Endothelial cell of umbilical vein (primary cell): ENCODE measurements at regions not wholly inside any gene's neighbourhood (a gene's known extent, or its start where the extent isn't known, plus 50 kb on each side); places are given as distances from the start of the nearest gene placed in this dataset.

Experiments
- EZH2 ChIP-seq: IDR thresholded peaks from 2 replicates; pipeline ENCODE4 v1.6.1; 2012; ENCODE audit warnings: borderline replicate concordance, low read depth, mild to moderate bottlenecking, moderate library complexity, low read length, inconsistent platforms; ENCODE audit not compliant: severe bottlenecking
- FOS ChIP-seq: IDR thresholded peaks from 2 replicates; pipeline ENCODE4 v1.6.1; 2011; ENCODE audit warnings: mild to moderate bottlenecking, low read length, moderate library complexity, borderline replicate concordance; ENCODE audit not compliant: insufficient read depth
- GATA2 ChIP-seq: IDR thresholded peaks from 2 replicates; pipeline ENCODE4 v1.7.0; 2011; ENCODE audit warnings: low read depth, mild to moderate bottlenecking, moderate library complexity, mixed read lengths, low read length; ENCODE audit not compliant: insufficient read length, insufficient read depth
- JUN ChIP-seq: IDR thresholded peaks from 2 replicates; pipeline ENCODE4 v1.6.1; 2011; ENCODE audit warnings: borderline replicate concordance, low read depth; ENCODE audit not compliant: insufficient read length, insufficient read depth
- MAX ChIP-seq: IDR thresholded peaks from 2 replicates; pipeline ENCODE4 v1.6.1; 2011; ENCODE audit not compliant: insufficient read depth, insufficient read length
- MYC ChIP-seq: IDR thresholded peaks from one replicate; pipeline ENCODE4 v1.6.1; 2011; ENCODE audit warnings: mild to moderate bottlenecking, low read depth, low read length
- POLR2A ChIP-seq: IDR thresholded peaks from 2 replicates; pipeline ENCODE4 v1.6.1; 2012; ENCODE audit warnings: low read depth, mild to moderate bottlenecking, control low read depth, low read length
- POLR2AphosphoS5 ChIP-seq: IDR thresholded peaks from 2 replicates; pipeline ENCODE4 v1.6.1; 2012; ENCODE audit warnings: low read depth, mild to moderate bottlenecking, control low read depth, low read length, moderate library complexity; ENCODE audit not compliant: insufficient read depth
- TF ChIP-seq, protein P1 (sequence below), 2 donors: IDR thresholded peaks; 1 replicate in 1 of 2; 2 replicates in 1 of 2; pipeline ENCODE4 v1.5.1; 2011; ENCODE audit warnings: low read length in 2 of 2, mild to moderate bottlenecking in 2 of 2, moderate library complexity in 2 of 2, control low read depth in 1 of 2, inconsistent platforms in 1 of 2, low read depth in 1 of 2; ENCODE audit not compliant: insufficient read depth in 1 of 2; ENCODE audit errors: extremely low read depth in 1 of 2

- TF ChIP-seq, protein P1, sequence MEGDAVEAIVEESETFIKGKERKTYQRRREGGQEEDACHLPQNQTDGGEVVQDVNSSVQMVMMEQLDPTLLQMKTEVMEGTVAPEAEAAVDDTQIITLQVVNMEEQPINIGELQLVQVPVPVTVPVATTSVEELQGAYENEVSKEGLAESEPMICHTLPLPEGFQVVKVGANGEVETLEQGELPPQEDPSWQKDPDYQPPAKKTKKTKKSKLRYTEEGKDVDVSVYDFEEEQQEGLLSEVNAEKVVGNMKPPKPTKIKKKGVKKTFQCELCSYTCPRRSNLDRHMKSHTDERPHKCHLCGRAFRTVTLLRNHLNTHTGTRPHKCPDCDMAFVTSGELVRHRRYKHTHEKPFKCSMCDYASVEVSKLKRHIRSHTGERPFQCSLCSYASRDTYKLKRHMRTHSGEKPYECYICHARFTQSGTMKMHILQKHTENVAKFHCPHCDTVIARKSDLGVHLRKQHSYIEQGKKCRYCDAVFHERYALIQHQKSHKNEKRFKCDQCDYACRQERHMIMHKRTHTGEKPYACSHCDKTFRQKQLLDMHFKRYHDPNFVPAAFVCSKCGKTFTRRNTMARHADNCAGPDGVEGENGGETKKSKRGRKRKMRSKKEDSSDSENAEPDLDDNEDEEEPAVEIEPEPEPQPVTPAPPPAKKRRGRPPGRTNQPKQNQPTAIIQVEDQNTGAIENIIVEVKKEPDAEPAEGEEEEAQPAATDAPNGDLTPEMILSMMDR (IDR thresholded peaks at IDR 0.05; ENCODE audit: extremely low read depth in 1 of 2, insufficient read depth in 1 of 2, low read depth in 1 of 2, low read length in 2 of 2) = no peak
- TF ChIP-seq POLR2AphosphoS5 (no peak), MYC (no peak), GATA2 (no peak), POLR2A (no peak), FOS (no peak), EZH2 (no peak), MAX (no peak), JUN (no peak)
Measured at GRCh38 chr16:59216291-59216690, 482.2 kb upstream of the GOT2 start.
